GM18870 (cell line): ENCODE measurements at regions not wholly inside any gene's neighbourhood (a gene's known extent, or its start where the extent isn't known, plus 50 kb on each side); places are given as distances from the start of the nearest gene placed in this dataset.

Experiments
- ATAC-seq: cut with Tn5 transposase; IDR thresholded peaks from one replicate; pipeline ENCODE4 v1.9.1; 2021; ENCODE audit warnings: moderate library complexity; ENCODE audit not compliant: unreplicated experiment

- ATAC-seq = no peak
Measured at GRCh38 chr7:21200503-21200902, 227.4 kb upstream of the SP4 start.

DNA sequence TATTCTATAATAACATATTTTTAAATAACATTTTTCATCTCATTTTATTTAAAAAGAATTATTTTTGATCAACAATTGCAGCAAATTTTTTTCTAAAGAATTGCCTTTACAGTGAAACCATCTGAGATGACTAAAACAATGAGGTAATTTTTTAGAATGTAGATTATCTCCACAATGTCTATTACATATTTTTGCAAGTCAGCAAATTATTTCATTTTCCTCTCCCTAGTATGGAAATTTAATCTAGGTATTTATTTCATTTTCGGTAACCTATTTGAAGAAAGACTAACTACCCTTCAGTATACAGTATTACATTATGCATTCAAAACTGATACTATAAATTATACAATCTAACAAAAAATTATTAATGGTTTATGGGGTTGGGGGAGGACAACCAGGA is 213.2 kb upstream of the SP4 start:
- no peak for ATAC-seq

GRCh38 chr7:21215307-21215706 is 212.6 kb upstream of the SP4 start:
- no peak for ATAC-seq

DNA sequence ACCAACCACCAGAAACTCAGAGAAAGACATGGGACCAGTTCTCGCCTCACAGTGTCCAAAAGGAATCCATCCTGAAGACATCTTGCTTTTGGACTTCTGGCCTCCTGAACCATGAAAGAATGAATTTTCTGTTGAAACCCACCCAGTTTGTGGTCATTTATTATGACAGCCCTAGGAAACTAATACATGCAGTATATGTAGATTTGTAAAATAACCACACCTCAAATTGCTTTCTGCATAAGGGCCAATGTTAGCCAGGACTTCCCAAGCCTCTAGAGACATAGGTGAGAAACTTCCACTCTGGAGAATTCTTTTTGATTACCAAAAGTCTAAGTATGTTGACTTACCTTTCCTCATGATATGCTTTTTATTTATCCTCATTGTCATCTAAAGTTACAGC is 210.5 kb upstream of the SP4 start:
- no peak for ATAC-seq

DNA sequence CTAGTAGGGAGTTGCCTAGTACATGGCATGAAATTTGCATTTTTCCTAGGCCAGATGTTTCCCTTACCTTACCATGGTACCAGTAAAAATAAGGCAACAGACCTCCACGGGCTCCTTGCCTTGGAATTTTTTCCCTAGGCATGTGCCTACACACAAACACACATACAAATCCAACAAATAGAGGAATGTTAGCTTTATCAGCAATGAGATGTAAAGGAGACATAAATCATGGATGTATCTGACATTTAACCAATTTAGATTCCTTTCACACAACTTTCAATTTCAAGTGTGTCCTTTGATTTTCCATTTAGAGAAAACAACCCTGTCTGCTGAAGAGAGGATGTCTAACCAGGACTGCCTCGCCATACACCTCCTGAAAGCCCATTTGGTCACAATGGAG is 209.7 kb upstream of the SP4 start:
- no peak for ATAC-seq

DNA sequence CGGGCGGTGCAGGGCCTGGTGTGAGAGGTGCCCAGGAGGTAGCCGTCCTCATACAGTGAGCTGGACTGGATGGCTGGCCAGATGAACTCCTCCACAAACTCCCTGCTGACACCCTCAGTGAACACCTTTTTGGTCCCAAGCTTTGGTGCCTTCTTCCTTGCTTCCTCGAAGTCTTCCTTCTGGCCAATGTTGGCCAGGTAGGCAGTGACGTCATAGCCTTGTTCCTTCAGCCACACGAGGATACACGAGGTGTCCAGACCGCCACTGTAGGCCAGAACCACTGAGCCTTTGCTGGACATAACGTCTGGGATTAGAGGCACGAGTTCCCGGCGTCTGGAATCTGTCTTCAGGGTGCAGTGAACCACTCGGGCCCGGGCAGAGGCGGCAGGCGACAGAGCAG is 206.8 kb upstream of the SP4 start:
- no peak for ATAC-seq

DNA sequence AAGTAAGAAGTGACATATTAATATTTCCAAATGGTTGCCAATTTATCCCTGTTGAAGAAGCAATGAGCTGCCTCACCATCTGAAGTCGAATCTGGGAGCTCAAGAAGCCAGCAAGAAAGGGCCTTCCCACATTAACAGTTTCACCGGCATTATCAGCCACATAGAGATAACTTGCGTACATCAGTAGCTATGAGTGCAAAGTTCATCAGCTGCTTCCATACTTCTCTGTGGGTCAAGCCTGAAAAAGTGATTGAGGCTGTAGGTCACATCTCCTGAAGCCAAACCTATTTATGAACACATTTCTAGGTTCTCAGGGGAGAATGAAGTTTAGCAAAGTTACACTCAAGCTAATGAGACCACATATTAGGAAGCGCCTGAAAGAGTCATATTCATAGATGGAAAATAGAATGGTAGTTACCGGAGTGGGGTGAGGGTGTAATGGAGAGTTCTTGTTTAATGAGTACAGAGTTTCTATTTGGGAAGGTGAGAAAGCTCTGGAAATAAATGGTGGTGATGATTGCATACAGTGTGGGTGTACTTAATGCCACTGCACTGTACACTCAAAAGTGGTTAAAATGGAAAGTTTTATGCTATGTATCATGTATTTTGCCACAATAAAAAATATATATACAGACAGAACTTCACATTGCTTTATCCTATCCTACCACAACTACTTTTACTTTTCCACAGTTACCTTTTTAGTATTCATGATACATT is 189.3 kb upstream of the SP4 start:
- ATAC-seq = no peak

DNA sequence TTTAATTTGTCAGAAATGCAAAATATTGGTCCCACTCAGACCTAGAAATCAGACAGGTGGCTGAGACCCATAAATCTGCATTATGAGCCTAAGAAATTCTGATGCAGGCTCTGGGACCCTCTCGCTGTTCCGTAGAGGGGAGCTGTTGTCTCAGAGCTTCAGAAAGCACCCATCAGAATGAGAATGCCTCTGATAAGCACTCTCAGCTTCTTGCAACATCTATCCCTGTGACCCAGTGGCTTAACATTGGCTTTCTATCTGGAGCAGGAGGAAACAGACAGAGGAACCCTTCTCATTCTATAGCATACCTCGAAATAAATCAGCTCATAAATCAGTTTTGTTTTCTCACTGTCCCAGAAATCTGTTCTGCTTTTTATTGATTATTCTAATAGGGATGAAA is 184.6 kb upstream of the SP4 start:
- no peak for ATAC-seq

DNA sequence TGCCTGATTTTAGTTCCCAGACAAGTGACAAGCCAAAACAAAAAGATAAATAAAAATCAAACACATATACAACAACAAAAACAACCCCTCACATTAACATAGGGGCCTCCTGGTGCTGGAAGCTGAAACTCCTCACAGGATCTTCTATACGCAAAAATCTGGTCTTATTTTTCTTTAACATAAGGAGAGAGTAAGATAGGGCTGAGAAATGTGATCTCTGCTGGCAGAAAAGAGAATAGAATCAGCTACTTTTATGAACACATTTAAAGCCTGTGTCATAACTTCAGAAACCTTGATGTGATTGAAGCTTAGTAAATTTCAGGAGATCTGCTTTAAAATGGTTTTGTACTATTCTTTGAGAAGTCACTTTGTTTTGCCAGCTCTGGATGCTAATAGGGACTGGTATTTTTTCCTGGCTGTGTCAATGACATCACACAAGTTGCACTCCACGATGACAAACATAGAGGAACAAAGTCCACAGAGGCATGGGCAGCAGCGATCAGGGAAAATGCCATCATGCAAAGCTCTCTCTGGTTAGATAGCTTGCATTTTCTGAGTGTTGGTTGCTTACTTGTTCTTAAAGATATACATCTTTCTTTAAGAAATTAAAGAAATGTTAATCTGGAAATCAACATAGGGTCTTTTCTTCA is 176.6 kb upstream of the SP4 start:
- ATAC-seq = no peak

DNA sequence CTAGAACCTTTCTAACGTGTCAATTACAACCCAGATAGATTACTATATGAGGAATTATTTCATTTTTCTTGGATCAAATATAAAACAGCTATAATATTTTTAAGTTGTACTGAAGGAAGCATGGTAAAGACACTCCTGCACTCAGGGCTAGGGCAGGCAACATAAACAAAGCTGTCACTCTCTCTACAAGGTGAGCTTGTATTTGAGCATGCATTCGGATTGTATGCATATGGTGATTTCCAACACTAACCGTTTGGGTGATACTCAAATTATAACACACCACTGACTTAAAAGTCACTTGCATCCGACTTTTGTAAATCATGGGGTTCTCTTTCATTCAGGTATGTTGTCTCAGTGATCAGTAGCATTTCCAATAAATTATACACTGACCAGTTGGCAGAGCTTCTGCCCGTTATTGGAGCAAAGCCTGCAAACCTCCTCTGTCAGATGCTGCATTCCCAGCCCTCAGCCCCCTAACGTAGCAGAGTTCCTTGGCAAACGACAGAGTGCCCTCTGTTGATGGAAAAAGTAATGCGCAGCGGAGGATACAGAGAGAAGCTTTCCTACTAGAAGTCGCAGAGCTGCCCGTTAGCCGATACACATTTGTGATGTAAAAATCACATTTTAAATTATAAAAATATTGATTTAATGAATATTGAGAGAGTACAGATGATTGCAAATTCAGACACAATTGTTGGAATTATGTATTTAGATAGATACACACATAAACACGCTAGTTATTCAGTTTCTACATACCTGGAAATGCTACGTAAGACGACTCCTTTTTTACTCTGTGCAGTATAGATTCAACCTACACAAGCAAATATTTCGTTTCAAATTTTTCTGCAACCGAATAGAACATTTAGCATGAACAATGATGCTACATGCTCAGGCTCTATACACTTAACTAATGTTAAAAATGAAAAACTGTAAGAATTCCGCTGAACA is 173.9 kb upstream of the SP4 start:
- ATAC-seq = no peak

DNA sequence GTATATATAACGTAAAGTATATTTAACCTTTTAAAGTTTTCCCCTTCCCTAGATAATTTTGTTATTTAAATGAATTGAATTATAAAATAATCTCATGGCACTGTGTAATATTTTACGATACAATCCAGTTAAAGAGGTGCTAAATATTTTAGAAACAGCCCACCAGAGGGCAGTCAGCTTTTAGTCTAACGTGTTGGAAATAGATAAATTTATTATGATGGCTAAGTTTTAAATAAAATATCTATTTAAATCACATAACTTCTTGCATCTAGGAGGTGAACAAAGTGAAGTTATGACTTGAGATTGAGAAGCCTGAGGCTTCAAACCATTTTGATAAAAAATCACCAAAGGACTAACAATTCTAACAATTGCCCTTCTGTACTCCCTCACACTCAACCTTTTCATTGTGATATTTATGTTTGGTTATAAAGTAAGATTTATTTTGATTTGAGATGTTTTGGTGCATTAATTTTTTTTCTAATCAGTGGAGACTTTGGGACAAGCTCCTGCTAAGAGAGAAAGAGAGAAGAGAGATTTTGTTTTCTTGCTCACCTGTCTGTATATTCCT is 171.5 kb upstream of the SP4 start:
- ATAC-seq = no peak

DNA sequence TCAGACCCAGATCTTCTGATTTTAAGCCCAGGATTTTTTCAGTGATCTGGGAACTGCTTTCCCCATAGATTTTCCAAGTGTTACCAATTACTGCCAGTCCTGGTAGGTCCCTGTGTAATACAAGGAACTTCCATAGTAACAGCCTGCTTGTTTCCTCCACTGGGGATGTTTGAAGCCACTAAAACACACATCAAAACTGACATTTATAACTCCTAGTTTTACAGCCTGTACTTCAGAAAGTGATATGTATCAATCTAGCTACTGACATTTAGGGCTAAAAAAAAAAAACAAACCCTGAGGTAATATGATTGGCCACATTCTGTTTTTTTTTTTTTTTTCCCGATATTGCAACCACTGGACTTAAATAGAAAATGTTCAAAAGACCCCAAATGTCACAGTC is 166.9 kb upstream of the SP4 start:
- ATAC-seq = no peak

DNA sequence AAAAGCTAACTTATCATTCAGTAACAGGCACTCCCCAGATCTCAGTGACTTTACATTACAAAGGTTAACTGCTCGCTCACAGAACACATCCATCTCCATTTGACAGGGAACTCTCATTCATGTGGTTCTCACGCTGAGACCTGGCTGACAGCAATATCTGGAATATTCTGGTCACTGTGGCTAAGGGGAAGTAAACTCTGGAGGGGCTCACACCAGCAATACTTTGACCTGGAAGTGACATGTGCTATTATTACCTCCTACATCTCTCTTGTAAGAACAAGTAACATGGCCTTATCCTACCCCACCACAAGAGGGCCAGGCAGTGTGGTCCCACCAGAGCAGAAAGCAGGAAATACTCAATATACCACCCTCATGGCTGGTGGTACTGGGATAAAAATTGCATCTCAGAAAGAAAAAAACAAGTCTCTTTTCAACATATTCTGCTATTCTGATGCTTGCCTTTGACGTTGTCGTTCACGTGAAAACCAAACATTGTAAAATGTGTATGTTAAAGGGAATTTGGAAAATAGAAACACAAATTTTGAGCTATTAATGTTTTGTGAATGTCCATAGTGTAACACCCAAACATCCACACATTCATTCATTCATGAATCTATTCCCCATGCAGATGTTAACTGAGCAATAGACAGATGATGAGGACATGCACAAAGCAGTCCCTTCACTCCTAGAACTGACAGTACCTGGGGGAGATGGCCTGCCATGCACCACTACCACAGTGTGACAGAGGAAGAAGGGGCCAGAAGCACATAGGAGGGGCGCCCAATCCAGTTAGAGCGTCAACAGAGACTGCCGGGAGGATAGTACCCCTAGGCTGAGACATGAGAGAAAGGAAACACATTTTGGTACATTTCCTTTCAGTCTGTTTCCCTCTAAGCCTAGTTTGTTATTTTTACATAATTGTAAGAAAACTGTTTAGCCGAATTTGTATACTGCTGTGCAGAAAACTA is 166.0 kb upstream of the SP4 start:
- peak; percentile 79 for ATAC-seq

DNA sequence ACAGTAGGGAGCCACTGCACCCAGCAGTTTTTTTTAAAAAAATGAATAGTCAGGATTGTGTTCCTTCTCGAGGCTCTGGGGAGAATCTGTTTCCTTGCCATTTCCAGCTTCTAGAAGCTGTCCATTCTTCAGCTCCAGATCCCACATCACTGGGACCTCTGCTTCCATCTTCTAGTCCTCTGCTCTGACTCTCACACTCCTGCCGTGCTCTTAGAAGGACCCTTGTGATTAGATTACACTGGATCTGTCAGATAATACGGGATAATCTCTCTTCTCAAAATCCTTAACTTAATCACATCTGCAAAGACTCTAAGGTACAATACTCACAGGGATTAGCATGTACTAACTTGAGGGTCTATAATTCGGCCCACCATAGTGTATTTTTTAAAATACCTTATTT is 158.9 kb upstream of the SP4 start:
- ATAC-seq = no peak

GRCh38 chr7:21276471-21277035 is 151.3 kb upstream of the SP4 start:
- ATAC-seq = no peak

GRCh38 chr7:21278944-21279343 is 148.9 kb upstream of the SP4 start:
- ATAC-seq = no peak

DNA sequence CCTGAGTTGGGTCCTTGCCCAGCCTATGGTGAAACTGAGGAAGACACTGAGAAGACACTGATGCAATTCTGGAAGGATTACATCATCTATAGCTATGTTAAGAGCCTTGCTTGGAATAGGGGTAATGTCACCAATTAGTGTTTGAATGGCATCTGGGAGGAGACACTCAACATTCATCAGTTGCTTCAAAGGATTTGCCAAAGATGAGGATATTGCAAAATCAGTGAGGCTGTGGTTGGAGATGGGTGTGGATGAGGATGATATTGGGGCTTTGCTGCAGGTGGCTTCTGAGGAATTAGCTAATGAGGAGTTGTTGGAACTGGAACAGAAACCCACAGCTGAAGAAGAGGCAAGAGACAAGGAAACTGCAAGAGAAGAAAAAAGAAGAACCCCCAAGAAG is 146.7 kb upstream of the SP4 start:
- no peak for ATAC-seq

- ATAC-seq = no peak
Measured at GRCh38 chr7:21293771-21294170, 134.1 kb upstream of the SP4 start.

GRCh38 chr7:21299766-21300165 is 128.1 kb upstream of the SP4 start:
- no peak for ATAC-seq

DNA sequence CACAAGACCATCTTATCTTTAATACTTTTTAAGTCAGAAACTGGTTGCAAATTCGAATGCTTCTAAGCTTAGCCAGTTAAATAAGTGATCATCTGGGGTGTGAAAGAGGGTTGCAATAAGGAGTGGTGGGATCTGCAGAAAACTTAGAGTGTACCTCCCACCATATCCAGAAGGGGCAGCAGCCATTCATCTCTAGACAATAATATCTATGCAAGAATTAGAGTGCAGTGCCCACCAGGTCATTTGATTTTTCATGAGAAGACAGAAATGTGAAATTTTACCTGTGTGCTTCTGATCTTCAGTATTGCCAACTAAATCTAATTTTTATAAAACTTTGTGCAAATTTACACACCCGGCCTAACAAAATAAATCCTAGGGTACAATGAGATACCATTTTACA is 127.2 kb upstream of the SP4 start:
- no peak for ATAC-seq
